GM13976 (cell line): ENCODE measurements at regions not wholly inside any gene's neighbourhood (a gene's known extent, or its start where the extent isn't known, plus 50 kb on each side); places are given as distances from the start of the nearest gene placed in this dataset.

Experiments used
- DNase-seq: peaks from one replicate; pipeline ENCODE4 v3.0.0; 2012; ENCODE audit warnings: low spot score
- CTCF ChIP-seq: IDR thresholded peaks from 2 replicates; pipeline ENCODE4 v1.5.1; 2012; ENCODE audit warnings: borderline replicate concordance, mild to moderate bottlenecking; ENCODE audit not compliant: insufficient read depth; ENCODE audit errors: extremely low read depth, missing control alignments, control extremely low read depth
- in situ Hi-C: fragments of 300-500 bp; cut with MboI; formaldehyde crosslinking; loops from one replicate; pipeline ENCODE4 v1.12.0; 2022; ENCODE audit warnings: low sequenced_read_pairs, mixed read lengths, inconsistent platforms; ENCODE audit not compliant: unreplicated experiment

GRCh38 chr2:220396287-220396686, 768.9 kb downstream of the SLC4A3 start:
- DNase-seq, result no peak
- in situ Hi-C loops, result no loop called here
- no peak for TF ChIP-seq CTCF

DNA sequence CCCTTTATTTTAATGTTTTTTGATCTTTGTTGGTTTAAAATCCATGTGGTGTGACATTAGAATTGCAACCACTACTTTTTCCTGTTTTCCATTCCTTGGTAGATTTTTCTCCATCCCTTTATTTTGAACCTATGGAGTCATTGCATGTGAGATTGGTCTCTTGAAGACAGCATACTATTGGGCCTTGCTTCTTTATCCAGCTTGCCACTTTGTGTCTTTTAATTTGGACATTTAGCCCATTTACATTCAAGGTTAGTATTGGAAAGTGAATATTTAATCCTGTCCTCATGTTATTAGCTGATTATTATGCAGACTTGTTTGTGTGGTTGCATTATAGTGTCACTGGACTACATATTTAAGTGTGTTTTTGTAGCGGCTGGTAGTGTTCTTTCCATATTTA, 782.9 kb downstream of the SLC4A3 start:
- in situ Hi-C loops, result no loop called here
- no peak for DNase-seq
- no peak for TF ChIP-seq CTCF

GRCh38 chr2:220417503-220417902, 790.1 kb downstream of the SLC4A3 start:
- no peak for DNase-seq
- in situ Hi-C loops, result no loop called here
- no peak for TF ChIP-seq CTCF

DNA sequence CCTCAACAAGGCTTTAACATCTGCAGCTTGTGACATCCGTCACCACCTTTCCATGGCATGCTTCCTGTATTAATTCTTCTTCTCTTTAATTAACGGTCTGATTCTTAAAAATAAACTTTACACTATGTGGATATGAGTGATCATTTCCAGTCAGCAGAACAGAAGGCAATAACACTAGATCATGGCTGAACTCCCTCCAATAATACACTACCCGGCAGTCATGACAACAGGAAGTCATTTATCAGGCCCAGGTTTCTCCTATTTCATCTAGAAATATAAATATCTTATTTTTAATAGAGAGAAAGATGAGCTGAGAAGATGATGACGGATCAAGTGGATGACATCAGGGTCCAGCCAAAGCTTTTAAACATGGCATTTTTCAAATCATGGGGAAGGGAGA, 792.2 kb downstream of the SLC4A3 start:
- no peak for TF ChIP-seq CTCF
- in situ Hi-C loops, result no loop called here

DNA sequence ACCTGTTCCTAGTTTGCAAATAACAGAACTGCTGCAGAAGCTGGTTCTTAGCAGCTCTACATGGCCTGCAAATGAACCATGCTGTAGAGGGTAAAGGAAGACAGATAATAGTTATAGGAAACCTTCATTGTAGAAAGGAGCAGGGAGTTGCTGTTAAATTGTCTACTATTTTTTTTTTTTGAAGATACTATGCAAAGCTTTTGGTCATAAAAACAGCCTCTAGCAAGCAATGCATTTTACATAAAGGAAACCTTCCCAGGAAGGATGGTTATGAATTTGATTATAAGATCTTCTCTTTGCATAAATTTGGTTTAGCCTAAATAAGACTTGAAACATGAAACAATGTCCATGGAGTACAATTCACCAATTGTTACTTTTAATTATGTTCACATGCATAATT, 793.4 kb downstream of the SLC4A3 start:
- no peak for TF ChIP-seq CTCF
- no peak for DNase-seq
- in situ Hi-C loops, result no loop called here

More for the DNA sequence above, 792.2 kb downstream of the SLC4A3 start:
- DNase-seq, result no peak

DNA sequence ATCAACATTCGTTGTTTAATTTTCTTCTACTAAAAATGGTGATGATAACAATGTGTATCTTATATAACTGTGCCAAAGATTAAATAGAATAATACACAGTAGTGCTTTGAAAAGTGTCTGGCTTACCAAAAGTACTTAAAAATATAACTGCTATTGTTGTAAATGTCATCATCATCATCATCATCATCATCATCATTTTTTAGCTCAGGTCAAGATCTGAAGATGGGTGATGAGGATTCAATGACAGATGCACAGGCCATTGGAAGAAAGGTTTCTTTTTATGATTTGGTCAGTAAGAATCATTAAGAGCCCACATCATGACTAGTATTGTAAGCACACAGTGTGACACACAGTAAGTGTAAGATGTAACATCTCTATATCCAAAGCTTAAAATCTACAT, 795.2 kb downstream of the SLC4A3 start:
- TF ChIP-seq CTCF, result no peak
- DNase-seq, result no peak
- in situ Hi-C loops, result no loop called here

GRCh38 chr2:220424561-220424960, 797.1 kb downstream of the SLC4A3 start:
- in situ Hi-C loops, result no loop called here
- no peak for TF ChIP-seq CTCF

More at GRCh38 chr2:220424561-220424960, 797.1 kb downstream of the SLC4A3 start:
- DNase-seq, result no peak
